Ovary (tissue), 3 donors: ENCODE measurements at regions not wholly inside any gene's neighbourhood (a gene's known extent, or its start where the extent isn't known, plus 50 kb on each side); places are given as distances from the start of the nearest gene placed in this dataset.

Experiments used
- EP300 ChIP-seq: sonication (generic); formaldehyde crosslinking; IDR thresholded peaks from one replicate; pipeline ENCODE4 v1.6.1; 2017; ENCODE audit warnings: antibody characterized with exemption
- POLR2A ChIP-seq: fragments of 450-650 bp; IDR thresholded peaks from one replicate; pipeline ENCODE4 v1.6.1; 2017; ENCODE audit warnings: antibody characterized with exemption, mild to moderate bottlenecking, moderate library complexity
- TF ChIP-seq, protein P1 (sequence below), 3 donors: fragments of 450-650 bp in 2 of 3; fragments of 200-600 bp in 1 of 3; IDR thresholded peaks; one replicate each; pipeline versions ENCODE4 v1.5.1 to v1.8.0; 2016 to 2022; ENCODE audit warnings: antibody characterized with exemption in 3 of 3, mild to moderate bottlenecking in 1 of 3
- donor health status: DM: no; HTN: no; CAD: no.

DNA sequence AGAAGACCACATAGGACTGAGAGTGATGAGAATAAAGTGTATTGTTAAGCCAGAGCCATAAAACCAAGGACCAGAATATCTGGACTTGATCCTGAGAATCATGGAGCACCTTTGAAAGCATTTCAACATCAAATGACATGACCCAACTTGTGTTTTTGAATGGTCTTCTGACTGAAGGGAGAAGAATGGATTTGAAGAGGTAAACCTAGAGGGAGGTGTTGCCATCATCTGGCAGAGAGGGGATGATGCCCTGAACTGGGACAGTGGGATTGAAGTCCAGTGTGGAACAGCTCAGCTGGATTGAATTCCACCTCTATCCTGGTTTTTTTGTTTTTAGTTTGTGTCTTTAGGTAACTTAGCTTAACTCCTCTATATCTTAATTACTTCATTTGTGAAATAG is 570.0 kb downstream of the TBC1D32 start:
- TF ChIP-seq, protein P1, sequence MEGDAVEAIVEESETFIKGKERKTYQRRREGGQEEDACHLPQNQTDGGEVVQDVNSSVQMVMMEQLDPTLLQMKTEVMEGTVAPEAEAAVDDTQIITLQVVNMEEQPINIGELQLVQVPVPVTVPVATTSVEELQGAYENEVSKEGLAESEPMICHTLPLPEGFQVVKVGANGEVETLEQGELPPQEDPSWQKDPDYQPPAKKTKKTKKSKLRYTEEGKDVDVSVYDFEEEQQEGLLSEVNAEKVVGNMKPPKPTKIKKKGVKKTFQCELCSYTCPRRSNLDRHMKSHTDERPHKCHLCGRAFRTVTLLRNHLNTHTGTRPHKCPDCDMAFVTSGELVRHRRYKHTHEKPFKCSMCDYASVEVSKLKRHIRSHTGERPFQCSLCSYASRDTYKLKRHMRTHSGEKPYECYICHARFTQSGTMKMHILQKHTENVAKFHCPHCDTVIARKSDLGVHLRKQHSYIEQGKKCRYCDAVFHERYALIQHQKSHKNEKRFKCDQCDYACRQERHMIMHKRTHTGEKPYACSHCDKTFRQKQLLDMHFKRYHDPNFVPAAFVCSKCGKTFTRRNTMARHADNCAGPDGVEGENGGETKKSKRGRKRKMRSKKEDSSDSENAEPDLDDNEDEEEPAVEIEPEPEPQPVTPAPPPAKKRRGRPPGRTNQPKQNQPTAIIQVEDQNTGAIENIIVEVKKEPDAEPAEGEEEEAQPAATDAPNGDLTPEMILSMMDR (IDR thresholded peaks at IDR 0.05) = no peak
- TF ChIP-seq POLR2A = no peak
- no peak for TF ChIP-seq EP300
